Stimulated activated naive CD8-positive, alpha-beta T cell treated with anti-CD3 and anti-CD28 coated beads, Interleukin-15, Interleukin-2, amounts not matched to agents 100 ng/mL and 50 ng/mL, for 24 hours (primary cell): ENCODE measurements at regions not wholly inside any gene's neighbourhood (a gene's known extent, or its start where the extent isn't known, plus 50 kb on each side); places are given as distances from the start of the nearest gene placed in this dataset.

Experiments
- H3K27ac Mint-ChIP-seq: one replicate; pipeline ENCODE4 v1.8.0; 2021; ENCODE audit warnings: mild to moderate bottlenecking, mixed read lengths
- H3K27me3 Mint-ChIP-seq: one replicate; pipeline ENCODE4 v1.8.0; 2021; ENCODE audit warnings: mixed read lengths
- H3K36me3 Mint-ChIP-seq: one replicate; pipeline ENCODE4 v1.8.0; 2021; ENCODE audit warnings: low read depth, mixed read lengths
- H3K4me1 Mint-ChIP-seq: one replicate; pipeline ENCODE4 v1.8.0; 2021; ENCODE audit warnings: low read depth, mixed read lengths
- H3K4me3 Mint-ChIP-seq: one replicate; pipeline ENCODE4 v1.8.0; 2021; ENCODE audit warnings: mild to moderate bottlenecking, mixed read lengths
- H3K9me3 Mint-ChIP-seq: one replicate; pipeline ENCODE4 v1.8.0; 2021; ENCODE audit warnings: mixed read lengths

DNA sequence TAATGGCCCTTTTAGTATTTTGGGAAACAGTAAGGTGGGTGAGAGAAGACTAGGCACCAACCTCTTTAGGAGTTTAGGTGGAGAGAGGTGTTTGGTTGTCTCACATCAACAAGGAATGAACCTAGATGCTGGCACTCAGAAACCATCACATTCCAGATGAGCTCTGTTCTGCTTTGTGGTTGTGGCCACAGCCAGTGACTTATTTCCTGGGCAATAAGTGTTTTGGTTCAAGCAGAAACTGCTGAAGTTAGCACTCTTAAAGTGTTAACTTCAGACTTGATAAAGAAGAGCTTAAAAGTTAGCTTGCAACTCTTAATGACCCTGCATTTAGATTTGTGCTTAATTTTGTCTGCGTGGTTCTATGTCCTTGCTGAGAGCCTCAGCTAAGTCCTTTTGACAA is 929.2 kb downstream of the SLC4A3 start:
- no peaks in the 10 kb centered on the region for H3K4me1 Mint-ChIP-seq
- no peak overlapping the region for H3K4me3 Mint-ChIP-seq
- H3K27ac Mint-ChIP-seq: no peak overlapping the region
- peaks cover 5% of the 10 kb centered on the region for H3K9me3 Mint-ChIP-seq
- H3K36me3 Mint-ChIP-seq: no peaks in the 10 kb centered on the region
- H3K27me3 Mint-ChIP-seq: no peaks in the 10 kb centered on the region

DNA sequence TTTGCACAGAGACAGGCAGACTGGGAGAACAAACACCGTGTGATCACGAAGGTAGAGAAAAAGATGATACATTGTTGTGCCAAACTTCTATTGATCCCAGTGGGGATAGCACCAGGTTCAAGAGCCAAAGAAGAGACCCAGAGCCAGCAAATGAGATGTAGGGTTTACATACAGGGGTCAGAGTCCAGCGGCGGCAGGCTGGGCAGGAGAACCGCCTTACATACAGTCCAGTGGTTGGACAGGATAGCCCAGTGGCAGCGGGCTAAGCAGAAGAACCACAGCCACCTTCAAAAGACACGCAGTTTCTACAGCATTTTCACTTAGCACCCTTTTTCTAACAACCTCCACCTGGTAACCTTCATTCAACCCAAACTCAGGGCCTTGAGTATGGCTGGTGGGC is 932.8 kb downstream of the SLC4A3 start:
- Mint-ChIP-seq H3K27ac (no peak overlapping the region), H3K36me3 (no peaks in the 10 kb centered on the region), H3K4me3 (no peak overlapping the region), H3K27me3 (no peaks in the 10 kb centered on the region), H3K4me1 (no peaks in the 10 kb centered on the region), H3K9me3 (peaks cover 5% of the 10 kb centered on the region)

DNA sequence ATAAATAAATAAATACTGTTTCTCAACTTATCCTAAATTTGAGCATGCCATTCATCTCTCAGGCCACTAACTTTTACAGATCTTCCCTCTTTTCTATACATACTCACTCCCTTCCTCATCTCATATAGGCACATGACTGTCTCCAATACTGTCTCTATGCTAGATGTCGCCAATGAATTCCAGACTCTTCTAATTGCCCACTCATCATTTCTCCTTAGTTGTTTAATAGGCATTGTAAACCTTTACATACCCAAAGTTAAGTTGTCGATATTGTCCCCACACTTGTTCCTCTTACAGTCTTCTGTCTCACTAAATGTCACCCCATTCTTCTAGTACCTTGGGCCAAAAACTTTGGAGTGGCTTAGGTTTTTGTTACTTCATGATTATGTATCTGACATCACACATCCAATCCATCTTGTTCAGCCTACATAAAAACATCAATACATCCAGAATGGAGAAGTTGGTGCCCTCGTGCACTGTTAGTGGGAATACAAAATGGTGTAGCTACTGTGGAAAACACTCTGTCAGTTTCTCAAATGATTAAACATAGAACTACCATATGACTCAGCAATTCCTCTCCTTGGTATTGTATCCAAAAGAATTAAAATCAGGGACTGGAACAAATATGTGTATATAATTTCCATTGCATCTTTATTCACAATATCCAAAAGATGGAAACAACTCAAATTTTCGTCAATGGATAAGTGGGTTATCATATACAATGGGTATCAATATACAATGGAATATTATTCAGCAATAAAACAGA is 935.1 kb downstream of the SLC4A3 start:
- no peaks in the 10 kb centered on the region for H3K27me3 Mint-ChIP-seq
- peaks cover 5% of the 10 kb centered on the region for H3K9me3 Mint-ChIP-seq
- H3K27ac Mint-ChIP-seq: no peak overlapping the region
- H3K4me1 Mint-ChIP-seq: no peaks in the 10 kb centered on the region
- H3K36me3 Mint-ChIP-seq: no peaks in the 10 kb centered on the region
- H3K4me3 Mint-ChIP-seq: no peak overlapping the region

DNA sequence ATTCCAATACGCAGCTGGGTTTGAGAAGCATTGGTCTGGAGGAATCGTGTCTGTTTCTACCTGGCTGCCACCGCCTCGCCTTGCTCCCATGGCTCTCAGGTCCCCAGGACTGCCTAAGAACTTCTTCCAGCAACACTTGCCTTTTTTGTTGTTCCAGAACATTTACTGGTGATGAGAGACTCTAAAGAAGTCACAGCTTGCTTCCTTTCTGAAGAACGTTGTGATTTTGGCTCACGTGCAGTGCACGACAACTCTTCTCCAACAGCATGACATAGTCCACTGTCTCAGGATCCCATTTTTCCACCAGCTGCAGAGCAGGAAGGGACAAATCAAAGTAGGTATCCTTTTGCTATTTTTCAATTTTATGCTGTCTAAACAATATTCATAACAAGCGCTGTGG is 940.9 kb downstream of the SLC4A3 start:
- Mint-ChIP-seq H3K4me1 (no peaks in the 10 kb centered on the region), H3K27me3 (no peaks in the 10 kb centered on the region), H3K9me3 (no peaks in the 10 kb centered on the region), H3K36me3 (no peaks in the 10 kb centered on the region), H3K27ac (no peak overlapping the region), H3K4me3 (no peak overlapping the region)

DNA sequence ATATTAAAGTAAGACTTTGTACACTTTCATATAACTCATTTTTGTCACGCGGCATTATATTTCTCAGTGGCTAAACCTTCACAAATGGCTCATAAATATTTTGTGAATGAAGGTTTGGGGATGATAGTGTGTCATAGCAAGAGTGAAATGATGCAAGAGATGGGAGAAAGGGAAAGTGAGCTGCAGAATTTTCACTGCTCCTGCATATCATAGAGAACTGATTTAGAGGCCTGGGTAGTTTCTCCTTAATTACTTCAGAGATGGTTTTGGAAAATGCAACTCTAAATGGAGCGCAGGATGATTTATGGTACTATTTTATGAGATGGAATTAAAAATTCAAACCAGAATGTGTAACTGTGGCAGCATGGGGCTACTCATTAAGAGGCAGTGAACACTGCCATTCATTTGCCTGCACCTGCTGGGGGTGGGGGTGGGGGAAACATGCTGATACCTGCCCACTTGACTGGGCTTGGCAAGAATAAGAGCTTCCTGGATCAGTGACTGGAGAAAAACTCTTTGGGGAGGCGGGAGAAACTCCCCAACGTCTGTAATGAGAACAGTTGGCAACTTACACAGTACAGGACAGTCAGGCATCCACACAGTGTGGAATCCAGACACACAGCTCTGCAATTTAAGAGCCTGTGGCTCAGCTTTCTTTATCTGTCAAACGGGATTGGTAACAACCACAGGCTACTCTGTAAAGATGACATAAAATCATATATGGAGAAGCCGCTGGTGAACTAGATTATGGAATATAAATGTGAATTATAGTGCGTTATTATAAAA is 941.9 kb downstream of the SLC4A3 start:
- Mint-ChIP-seq H3K9me3 (no peaks in the 10 kb centered on the region), H3K4me3 (no peak overlapping the region), H3K36me3 (no peaks in the 10 kb centered on the region), H3K27me3 (no peaks in the 10 kb centered on the region), H3K27ac (no peak overlapping the region), H3K4me1 (no peaks in the 10 kb centered on the region)

DNA sequence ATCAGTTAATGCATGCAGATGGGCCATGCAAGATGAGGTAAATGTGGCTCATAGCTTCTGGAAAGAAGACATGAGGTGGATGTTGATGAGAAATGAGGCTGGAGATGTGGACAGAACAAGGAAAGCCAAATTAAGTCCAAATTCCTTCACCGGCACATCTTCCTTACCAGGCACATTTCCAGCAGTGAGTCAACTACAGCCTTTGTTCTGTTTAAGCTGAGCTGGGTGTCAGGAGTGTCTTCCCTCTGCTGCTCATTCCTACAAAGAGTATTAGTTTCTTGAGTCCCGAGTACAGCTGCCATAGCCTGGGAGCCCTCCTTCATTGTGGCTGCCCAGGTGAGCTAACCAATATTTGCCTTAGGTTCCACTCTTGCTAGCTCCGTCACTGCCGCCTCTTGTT is 945.0 kb downstream of the SLC4A3 start:
- H3K27ac Mint-ChIP-seq: no peak overlapping the region
- H3K9me3 Mint-ChIP-seq: peaks cover 5% of the 10 kb centered on the region
- H3K4me3 Mint-ChIP-seq: no peak overlapping the region
- H3K27me3 Mint-ChIP-seq: no peaks in the 10 kb centered on the region
- H3K36me3 Mint-ChIP-seq: no peaks in the 10 kb centered on the region
- H3K4me1 Mint-ChIP-seq: no peaks in the 10 kb centered on the region

DNA sequence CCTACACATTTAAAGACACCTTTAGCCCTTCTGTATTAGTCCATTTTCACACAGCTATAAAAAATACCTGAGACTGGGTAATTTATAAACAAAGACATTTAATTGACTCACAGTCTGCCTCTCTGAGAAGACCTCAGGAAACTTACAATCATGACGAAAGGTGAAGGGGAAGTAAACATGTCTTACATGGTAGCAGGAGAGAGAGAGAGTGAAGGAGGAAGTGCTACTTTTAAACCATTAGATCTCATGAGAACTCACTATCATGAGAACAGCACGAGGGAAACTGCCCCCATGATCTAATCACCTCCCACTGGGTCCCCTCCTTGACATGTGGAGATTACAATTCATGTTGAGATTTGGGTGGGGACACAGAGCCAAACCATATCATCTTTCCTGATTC is 946.6 kb downstream of the SLC4A3 start:
- no peak overlapping the region for H3K27ac Mint-ChIP-seq
- peaks cover 8% of the 10 kb centered on the region for H3K9me3 Mint-ChIP-seq
- no peaks in the 10 kb centered on the region for H3K36me3 Mint-ChIP-seq
- no peaks in the 10 kb centered on the region for H3K27me3 Mint-ChIP-seq
- H3K4me3 Mint-ChIP-seq: no peak overlapping the region
- H3K4me1 Mint-ChIP-seq: no peaks in the 10 kb centered on the region

DNA sequence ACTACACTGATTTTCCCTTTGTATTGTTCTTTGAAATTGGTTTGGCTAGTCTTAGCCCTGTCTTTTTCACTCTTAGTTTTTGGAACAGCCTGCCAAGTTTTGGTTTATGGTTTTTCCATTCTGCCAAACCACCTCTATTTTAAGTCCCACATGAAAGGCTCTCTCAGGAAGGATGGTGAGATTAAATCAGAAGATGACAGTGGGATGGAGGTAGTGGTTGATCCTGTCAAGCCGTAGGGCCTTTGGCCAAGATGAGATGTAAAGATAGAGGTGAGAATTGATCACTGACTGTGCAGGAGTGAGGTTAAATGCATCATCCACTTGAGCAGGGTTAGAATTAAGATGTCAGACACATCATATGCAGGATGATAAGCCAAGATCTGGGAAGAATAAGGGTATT is 948.5 kb downstream of the SLC4A3 start:
- no peak overlapping the region for H3K4me3 Mint-ChIP-seq
- H3K4me1 Mint-ChIP-seq: no peaks in the 10 kb centered on the region
- no peaks in the 10 kb centered on the region for H3K36me3 Mint-ChIP-seq
- H3K9me3 Mint-ChIP-seq: peaks cover 8% of the 10 kb centered on the region
- H3K27ac Mint-ChIP-seq: no peak overlapping the region
- H3K27me3 Mint-ChIP-seq: no peaks in the 10 kb centered on the region

DNA sequence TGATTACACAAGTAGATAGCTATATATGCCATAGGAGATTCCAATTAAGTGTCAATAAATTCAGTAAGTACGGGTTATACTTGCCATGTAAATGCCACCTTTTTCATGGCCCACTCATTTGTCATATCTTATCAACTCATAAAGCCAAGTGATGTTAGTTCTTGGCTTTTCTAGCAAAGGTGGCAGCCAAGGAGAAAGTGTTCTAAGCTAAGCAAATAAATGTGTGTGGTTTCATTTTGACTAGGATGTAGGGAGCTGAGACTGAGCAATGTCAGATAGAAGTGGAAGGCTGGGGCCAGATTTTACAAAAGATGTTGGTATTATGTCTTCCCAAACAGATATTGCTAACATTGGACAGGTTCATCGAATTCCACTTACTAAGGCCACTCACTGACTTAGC is 952.0 kb downstream of the SLC4A3 start:
- no peaks in the 10 kb centered on the region for H3K36me3 Mint-ChIP-seq
- H3K9me3 Mint-ChIP-seq: peaks cover 8% of the 10 kb centered on the region
- no peak overlapping the region for H3K4me3 Mint-ChIP-seq
- no peaks in the 10 kb centered on the region for H3K4me1 Mint-ChIP-seq
- no peak overlapping the region for H3K27ac Mint-ChIP-seq
- H3K27me3 Mint-ChIP-seq: no peaks in the 10 kb centered on the region

DNA sequence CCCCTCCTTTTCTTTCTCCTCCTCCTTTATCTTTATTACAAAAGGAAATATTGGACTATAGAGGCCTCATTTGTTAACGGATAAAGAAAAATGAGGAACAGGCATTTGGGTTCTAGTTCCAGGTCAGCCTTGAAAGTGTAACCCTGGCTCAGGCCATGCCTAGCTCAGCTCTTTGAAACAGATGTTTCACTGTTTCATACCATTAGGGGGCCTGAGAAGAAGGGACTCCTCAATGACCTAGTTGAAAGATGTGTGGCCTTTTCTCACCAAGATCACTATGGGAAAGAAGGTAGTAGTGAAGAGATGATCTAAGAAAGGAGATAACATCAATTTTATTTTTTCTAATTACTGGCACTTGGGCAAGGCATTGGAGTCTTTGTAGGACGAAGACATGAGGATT is 952.7 kb downstream of the SLC4A3 start:
- no peaks in the 10 kb centered on the region for H3K4me1 Mint-ChIP-seq
- no peaks in the 10 kb centered on the region for H3K36me3 Mint-ChIP-seq
- no peak overlapping the region for H3K4me3 Mint-ChIP-seq
- H3K27me3 Mint-ChIP-seq: no peaks in the 10 kb centered on the region
- H3K9me3 Mint-ChIP-seq: peaks cover 8% of the 10 kb centered on the region
- H3K27ac Mint-ChIP-seq: no peak overlapping the region

DNA sequence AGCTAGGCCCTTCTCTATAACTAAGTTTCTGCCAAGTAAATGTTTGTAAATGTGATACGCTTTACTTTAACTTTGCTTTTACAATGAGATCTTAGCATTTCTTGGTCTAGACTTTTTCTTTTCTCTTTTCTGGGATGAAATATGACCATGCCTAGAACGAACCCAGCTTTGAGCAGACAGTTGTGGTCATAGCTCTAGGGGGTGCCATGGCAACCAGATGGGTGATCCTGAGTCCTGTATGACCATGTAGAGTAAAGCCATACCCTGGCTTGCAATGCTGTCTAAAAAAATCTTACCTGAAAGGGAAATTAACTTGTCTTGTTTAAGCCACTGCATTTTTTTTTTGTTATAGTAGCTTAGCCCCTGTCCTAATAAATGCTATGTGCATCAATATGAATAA is 956.3 kb downstream of the SLC4A3 start:
- Mint-ChIP-seq H3K4me1 (no peaks in the 10 kb centered on the region), H3K4me3 (no peak overlapping the region), H3K27me3 (no peaks in the 10 kb centered on the region), H3K27ac (no peak overlapping the region), H3K9me3 (peaks cover 2% of the 10 kb centered on the region), H3K36me3 (no peaks in the 10 kb centered on the region)

DNA sequence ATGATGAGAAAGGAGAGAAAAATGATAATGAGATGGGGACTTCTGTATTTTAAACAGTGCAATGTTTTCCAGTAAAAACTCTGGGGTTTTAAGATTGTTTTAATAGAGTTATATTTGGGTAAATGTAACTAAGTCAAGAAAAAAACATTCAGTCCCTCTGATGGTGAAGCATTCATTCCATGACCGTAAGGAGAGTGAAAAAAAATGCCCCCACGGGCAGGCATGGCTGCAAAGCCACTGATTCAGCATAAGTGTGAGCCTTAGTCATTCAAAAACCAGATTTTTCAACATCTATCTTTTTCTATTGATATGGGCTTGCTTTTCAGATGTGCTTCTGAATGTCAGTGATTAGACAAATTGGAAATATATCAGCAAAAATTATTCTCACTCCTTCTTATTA is 957.8 kb downstream of the SLC4A3 start:
- H3K27ac Mint-ChIP-seq: no peak overlapping the region
- H3K4me1 Mint-ChIP-seq: no peaks in the 10 kb centered on the region
- no peak overlapping the region for H3K4me3 Mint-ChIP-seq
- no peaks in the 10 kb centered on the region for H3K36me3 Mint-ChIP-seq
- no peaks in the 10 kb centered on the region for H3K27me3 Mint-ChIP-seq
- H3K9me3 Mint-ChIP-seq: no peaks in the 10 kb centered on the region

DNA sequence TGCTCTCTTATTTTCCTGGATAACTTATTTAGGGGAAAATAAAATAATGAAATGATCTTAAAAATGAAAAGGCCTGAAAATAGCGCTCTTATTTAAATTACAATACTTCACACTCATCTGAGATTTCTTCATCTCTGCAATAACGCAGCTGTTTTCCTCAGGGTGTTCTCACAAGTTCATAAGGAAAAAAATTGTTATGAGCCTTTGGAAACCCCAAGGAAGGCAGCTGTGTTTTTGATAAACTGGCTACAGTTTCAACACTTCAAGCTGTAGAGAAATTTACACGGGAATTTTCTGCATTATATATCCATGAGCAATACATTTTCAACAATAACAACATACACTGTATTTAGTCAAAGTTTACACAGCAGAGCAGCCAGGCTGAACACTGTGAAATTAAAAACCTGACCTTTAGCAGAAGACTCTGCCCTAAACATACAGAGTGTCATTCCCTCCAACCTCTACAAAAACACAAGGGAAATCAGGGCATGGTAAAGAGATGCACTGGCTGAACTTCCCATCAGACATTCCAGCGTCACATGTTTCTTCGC is 959.6 kb downstream of the SLC4A3 start:
- Mint-ChIP-seq H3K4me1 (no peaks in the 10 kb centered on the region), H3K36me3 (no peaks in the 10 kb centered on the region), H3K9me3 (no peaks in the 10 kb centered on the region), H3K4me3 (no peak overlapping the region), H3K27me3 (no peaks in the 10 kb centered on the region), H3K27ac (no peak overlapping the region)

DNA sequence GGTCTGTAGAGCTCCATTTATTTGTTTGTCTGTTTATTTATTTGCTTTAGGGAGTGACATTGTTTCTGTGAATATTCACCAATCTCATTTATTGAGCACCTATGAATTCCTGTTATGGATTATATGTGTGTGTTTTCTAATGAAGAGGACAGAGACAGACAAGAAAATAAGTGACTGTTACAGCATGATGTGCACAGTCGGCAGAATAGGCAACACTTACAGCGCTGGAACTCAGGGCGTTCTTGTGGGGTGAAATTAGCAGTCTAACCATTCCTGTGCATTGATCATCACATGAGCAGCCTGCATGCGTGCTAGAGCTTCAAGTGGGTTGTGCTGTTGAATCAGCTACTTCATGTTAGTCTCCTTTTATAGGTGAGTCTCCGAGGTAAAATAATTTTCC is 960.7 kb downstream of the SLC4A3 start:
- Mint-ChIP-seq H3K9me3 (no peaks in the 10 kb centered on the region), H3K4me1 (no peaks in the 10 kb centered on the region), H3K36me3 (no peaks in the 10 kb centered on the region), H3K27me3 (no peaks in the 10 kb centered on the region), H3K27ac (no peak overlapping the region), H3K4me3 (no peak overlapping the region)

DNA sequence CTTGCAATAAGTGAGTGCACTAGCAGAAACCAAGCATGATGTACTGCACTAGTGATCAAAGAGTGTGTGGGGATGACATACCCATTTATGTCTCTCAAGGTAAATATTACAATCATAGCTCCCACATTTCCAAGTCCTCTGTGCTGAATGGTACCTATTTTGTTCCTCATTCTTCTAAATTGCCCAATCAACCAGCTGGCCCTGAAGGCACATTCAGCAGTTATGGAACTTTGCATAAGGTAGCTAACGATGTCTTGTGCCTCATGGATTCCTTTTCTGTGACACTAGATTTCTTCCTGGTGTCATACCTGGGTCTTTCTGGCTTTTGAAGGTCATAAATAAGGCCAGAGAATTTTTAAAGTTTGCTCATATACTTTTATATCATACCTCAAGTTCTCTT is 963.0 kb downstream of the SLC4A3 start:
- H3K9me3 Mint-ChIP-seq: no peaks in the 10 kb centered on the region
- H3K36me3 Mint-ChIP-seq: no peaks in the 10 kb centered on the region
- no peaks in the 10 kb centered on the region for H3K27me3 Mint-ChIP-seq
- H3K27ac Mint-ChIP-seq: no peak overlapping the region
- no peaks in the 10 kb centered on the region for H3K4me1 Mint-ChIP-seq
- H3K4me3 Mint-ChIP-seq: no peak overlapping the region
